ENCODE measurements at regions not wholly inside any gene's neighbourhood (a gene's known extent, or its start where the extent isn't known, plus 50 kb on each side); places are given as distances from the start of the nearest gene placed in this dataset.

GRCh38 chr6:71466362-71466761, 177.8 kb downstream of the OGFRL1 start:
- TF ChIP-seq ISL1 (CRISPR knock-in tag; IDR thresholded peaks at IDR 0.05) = no peak
- no peak for TF ChIP-seq ZFP3 (CRISPR knock-in tag; IDR thresholded peaks at IDR 0.05)
- no peak for TF ChIP-seq TOX (CRISPR knock-in tag; IDR thresholded peaks at IDR 0.05; ENCODE audit: borderline replicate concordance)
- TF ChIP-seq ZC3H10 (CRISPR knock-in tag; IDR thresholded peaks at IDR 0.05) = no peak
- no peak for ATAC-seq

DNA sequence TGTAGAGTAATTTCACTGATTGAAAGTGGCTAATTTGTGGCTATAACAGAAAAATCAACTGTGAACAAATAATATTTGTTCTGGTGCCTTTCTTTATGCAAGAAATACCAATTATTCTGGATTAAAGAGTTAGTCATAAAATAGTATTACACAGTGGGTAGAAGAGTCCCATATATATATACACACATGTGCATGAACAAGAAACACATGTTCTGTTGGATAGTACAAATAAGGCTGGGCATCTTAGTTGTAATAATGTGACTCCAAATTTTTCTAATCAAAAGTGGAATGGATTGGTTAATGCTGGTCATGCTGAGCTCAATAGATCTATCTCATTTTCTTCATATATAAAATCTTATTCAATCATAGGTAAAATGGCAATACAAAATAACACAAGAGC, 179.4 kb downstream of the OGFRL1 start:
- ATAC-seq = no peak
- no peak for TF ChIP-seq ZFP30 (CRISPR knock-in tag; IDR thresholded peaks at IDR 0.05)
- no peak for TF ChIP-seq ESRRG (CRISPR knock-in tag; IDR thresholded peaks at IDR 0.05)
- TF ChIP-seq, protein P1, sequence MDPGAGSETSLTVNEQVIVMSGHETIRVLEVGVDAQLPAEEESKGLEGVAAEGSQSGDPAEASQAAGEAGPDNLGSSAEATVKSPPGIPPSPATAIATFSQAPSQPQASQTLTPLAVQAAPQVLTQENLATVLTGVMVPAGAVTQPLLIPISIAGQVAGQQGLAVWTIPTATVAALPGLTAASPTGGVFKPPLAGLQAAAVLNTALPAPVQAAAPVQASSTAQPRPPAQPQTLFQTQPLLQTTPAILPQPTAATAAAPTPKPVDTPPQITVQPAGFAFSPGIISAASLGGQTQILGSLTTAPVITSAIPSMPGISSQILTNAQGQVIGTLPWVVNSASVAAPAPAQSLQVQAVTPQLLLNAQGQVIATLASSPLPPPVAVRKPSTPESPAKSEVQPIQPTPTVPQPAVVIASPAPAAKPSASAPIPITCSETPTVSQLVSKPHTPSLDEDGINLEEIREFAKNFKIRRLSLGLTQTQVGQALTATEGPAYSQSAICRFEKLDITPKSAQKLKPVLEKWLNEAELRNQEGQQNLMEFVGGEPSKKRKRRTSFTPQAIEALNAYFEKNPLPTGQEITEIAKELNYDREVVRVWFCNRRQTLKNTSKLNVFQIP (CRISPR knock-in tag; IDR thresholded peaks at IDR 0.05; ENCODE audit: borderline replicate concordance, low read depth) = no peak
- no peak for TF ChIP-seq CSRNP3 (CRISPR knock-in tag; IDR thresholded peaks at IDR 0.05)
- no peak for TF ChIP-seq ZNF8 (CRISPR knock-in tag; IDR thresholded peaks at IDR 0.05)
- no peak for TF ChIP-seq OSR1 (CRISPR knock-in tag; IDR thresholded peaks at IDR 0.05)
- TF ChIP-seq, protein P2, sequence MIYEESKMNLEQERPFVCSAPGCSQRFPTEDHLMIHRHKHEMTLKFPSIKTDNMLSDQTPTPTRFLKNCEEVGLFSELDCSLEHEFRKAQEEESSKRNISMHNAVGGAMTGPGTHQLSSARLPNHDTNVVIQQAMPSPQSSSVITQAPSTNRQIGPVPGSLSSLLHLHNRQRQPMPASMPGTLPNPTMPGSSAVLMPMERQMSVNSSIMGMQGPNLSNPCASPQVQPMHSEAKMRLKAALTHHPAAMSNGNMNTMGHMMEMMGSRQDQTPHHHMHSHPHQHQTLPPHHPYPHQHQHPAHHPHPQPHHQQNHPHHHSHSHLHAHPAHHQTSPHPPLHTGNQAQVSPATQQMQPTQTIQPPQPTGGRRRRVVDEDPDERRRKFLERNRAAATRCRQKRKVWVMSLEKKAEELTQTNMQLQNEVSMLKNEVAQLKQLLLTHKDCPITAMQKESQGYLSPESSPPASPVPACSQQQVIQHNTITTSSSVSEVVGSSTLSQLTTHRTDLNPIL (CRISPR knock-in tag; IDR thresholded peaks at IDR 0.05; ENCODE audit: low read depth) = no peak
- no peak for TF ChIP-seq GLIS3 (CRISPR knock-in tag; IDR thresholded peaks at IDR 0.05)
- TF ChIP-seq ISL1 (CRISPR knock-in tag; IDR thresholded peaks at IDR 0.05) = no peak
- no peak for TF ChIP-seq PPARA (CRISPR knock-in tag; IDR thresholded peaks at IDR 0.05; ENCODE audit: borderline replicate concordance)
- no peak for TF ChIP-seq ZFP3 (CRISPR knock-in tag; IDR thresholded peaks at IDR 0.05)
- TF ChIP-seq, protein P3, sequence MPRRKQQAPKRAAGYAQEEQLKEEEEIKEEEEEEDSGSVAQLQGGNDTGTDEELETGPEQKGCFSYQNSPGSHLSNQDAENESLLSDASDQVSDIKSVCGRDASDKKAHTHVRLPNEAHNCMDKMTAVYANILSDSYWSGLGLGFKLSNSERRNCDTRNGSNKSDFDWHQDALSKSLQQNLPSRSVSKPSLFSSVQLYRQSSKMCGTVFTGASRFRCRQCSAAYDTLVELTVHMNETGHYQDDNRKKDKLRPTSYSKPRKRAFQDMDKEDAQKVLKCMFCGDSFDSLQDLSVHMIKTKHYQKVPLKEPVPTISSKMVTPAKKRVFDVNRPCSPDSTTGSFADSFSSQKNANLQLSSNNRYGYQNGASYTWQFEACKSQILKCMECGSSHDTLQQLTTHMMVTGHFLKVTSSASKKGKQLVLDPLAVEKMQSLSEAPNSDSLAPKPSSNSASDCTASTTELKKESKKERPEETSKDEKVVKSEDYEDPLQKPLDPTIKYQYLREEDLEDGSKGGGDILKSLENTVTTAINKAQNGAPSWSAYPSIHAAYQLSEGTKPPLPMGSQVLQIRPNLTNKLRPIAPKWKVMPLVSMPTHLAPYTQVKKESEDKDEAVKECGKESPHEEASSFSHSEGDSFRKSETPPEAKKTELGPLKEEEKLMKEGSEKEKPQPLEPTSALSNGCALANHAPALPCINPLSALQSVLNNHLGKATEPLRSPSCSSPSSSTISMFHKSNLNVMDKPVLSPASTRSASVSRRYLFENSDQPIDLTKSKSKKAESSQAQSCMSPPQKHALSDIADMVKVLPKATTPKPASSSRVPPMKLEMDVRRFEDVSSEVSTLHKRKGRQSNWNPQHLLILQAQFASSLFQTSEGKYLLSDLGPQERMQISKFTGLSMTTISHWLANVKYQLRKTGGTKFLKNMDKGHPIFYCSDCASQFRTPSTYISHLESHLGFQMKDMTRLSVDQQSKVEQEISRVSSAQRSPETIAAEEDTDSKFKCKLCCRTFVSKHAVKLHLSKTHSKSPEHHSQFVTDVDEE (CRISPR knock-in tag; IDR thresholded peaks at IDR 0.05) = no peak
- no peak for TF ChIP-seq ZNF565 (CRISPR knock-in tag; conservative IDR thresholded peaks at IDR 0.05; ENCODE audit: low read depth)
- TF ChIP-seq, protein P4, sequence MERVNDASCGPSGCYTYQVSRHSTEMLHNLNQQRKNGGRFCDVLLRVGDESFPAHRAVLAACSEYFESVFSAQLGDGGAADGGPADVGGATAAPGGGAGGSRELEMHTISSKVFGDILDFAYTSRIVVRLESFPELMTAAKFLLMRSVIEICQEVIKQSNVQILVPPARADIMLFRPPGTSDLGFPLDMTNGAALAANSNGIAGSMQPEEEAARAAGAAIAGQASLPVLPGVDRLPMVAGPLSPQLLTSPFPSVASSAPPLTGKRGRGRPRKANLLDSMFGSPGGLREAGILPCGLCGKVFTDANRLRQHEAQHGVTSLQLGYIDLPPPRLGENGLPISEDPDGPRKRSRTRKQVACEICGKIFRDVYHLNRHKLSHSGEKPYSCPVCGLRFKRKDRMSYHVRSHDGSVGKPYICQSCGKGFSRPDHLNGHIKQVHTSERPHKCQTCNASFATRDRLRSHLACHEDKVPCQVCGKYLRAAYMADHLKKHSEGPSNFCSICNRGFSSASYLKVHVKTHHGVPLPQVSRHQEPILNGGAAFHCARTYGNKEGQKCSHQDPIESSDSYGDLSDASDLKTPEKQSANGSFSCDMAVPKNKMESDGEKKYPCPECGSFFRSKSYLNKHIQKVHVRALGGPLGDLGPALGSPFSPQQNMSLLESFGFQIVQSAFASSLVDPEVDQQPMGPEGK (CRISPR knock-in tag; IDR thresholded peaks at IDR 0.05; ENCODE audit: borderline replicate concordance) = no peak
- TF ChIP-seq BACH2 (CRISPR knock-in tag; IDR thresholded peaks at IDR 0.05; ENCODE audit: borderline replicate concordance) = no peak
- TF ChIP-seq SNAI2 (CRISPR knock-in tag; IDR thresholded peaks at IDR 0.05) = no peak
- no peak for TF ChIP-seq ZNF70 (CRISPR knock-in tag; IDR thresholded peaks at IDR 0.05)
- no peak for TF ChIP-seq CSDC2 (CRISPR knock-in tag; IDR thresholded peaks at IDR 0.05)
- no peak for TF ChIP-seq RARB (CRISPR knock-in tag; IDR thresholded peaks at IDR 0.05)

DNA sequence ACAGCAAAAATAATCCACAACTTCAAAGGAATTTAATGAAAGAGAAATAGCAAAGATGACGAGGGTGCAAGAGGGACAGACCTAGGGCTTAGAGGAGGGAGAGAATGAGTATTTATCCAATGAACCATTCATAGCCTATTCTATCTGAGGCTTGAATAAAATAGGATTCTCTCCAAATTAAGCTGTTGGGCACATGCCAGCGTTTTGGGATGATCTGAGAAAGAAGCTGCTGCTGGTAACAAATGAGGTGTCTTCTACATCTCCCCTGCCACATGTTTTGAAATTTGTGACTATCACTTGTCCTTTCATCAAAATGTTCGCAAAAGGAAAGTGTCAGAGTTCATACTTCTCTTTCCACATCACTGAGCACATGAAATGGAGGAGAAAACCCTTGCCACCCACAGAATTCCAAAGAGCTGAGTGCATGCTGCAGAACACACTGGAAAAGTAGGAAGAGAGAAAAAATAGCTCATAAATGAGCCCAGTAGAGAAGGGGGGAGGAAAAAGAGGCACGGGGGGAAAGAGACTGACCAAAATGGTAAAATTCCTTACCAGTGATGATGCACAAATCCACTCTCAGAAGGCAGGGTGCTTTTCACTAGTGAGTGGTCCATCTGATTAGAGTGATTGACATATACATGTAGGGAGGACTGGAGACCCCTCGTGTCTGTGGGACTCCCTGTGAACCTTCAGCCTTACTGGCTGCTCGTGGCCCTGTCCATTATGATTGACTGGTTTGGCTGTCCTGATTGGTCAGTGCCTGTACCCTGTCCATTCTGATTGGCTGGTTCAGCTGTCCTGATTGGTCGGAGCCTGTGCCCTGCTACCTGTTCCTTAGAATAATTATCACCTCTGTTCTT, 180.5 kb downstream of the OGFRL1 start:
- peak; percentile 91 for ATAC-seq
- no peak for TF ChIP-seq ZNF8 (CRISPR knock-in tag; IDR thresholded peaks at IDR 0.05)
- TF ChIP-seq ZFP30 (CRISPR knock-in tag; IDR thresholded peaks at IDR 0.05) = no peak
- TF ChIP-seq, protein P3 (CRISPR knock-in tag; IDR thresholded peaks at IDR 0.05) = no peak
- TF ChIP-seq, protein P4 (CRISPR knock-in tag; IDR thresholded peaks at IDR 0.05; ENCODE audit: borderline replicate concordance) = no peak
- no peak for TF ChIP-seq ZC3H10 (CRISPR knock-in tag; IDR thresholded peaks at IDR 0.05)
- TF ChIP-seq, protein P1 (CRISPR knock-in tag; IDR thresholded peaks at IDR 0.05; ENCODE audit: borderline replicate concordance, low read depth) = no peak
- TF ChIP-seq SNAI2 (CRISPR knock-in tag; IDR thresholded peaks at IDR 0.05) = no peak

Data from SK-N-SH treated with all-trans-retinoic acid at 6 μM for 48 hours (cell line).